Epidermal melanocyte (primary cell): ENCODE measurements at regions not wholly inside any gene's neighbourhood (a gene's known extent, or its start where the extent isn't known, plus 50 kb on each side); places are given as distances from the start of the nearest gene placed in this dataset.

Source experiments
- DNase-seq: peaks from one replicate; pipeline ENCODE4 v3.0.0; 2011; ENCODE audit warnings: low spot score; ENCODE audit not compliant: insufficient read length

DNA sequence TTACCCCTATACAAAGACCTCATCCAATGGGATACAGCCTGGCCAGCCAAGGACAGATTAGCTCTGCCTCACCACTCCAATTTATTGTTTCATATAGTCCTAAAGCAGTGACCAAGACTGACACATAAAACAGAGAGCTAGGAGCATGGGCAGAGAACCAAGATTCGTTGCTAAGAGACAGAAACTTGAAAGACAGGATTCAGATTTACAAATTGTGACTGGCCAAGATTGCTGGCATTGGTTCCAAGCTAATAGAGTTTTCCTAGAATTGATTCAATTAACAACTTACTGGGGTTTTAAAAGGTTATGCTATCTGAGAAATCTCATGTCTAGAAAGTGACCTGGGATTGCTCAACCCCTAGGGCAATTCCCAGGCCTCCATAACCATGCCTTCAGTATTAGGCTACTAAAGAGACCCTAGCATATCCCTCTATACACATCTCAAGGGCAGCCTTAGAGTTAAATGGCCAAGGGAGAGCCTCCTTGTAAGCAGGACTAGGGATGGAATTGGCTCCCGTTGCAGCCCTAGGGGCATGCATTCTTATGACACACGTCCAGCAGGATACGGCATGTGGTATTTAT is 75.6 kb downstream of the ICOS start:
- no peak for DNase-seq

DNA sequence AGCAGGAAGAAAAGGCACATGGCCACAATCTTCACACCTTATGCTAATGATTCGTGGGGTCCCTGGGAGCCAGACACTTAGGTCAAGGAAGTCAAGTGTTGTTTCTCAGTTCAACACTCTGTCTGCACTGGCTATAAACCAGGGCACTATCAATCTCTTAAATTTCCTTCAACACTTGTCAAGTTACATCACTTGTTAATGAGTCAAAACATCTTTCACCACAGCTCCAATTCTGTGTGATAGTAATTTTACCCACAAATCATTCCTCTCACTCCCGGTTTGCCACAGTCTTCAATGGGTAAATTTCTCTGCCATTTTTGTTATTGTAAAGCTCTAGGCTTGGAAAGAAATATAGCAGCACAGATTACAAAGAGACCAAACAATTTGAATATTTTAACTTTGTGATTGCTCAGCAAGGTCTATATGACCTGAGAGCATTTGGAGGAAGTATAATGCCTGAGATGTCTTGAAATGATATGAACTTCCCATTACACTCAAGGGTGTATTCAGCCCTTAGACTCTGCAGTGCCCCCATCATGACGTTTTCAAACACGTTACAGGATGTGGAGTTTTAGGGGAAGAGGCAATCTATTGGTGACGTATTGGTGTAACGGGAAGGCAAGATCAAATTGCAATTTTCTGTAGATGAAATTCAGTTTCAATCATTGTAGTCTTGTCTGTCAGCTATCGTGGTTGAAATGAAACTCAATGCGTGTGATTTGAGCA is 78.7 kb downstream of the ICOS start:
- DNase-seq: no peak

DNA sequence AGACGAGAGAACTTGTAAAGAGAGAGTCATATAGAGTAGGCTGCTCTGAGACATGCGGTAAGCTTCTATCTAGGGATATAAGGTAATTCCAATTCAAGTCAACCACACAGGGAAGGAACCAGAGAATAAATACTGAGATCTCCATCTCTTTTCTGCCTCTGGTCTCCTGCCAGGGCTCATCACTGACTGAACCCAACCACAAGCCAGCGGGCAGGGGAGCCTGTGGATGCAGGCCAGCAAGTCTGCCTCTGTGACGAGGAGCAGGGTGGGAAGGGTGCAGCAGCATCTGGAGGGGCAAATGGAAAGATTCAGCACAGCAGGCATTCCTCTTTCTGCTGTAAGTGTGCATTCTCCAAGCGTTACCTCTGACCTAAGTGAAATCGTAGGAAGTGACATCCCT is 82.2 kb downstream of the ICOS start:
- no peak for DNase-seq

DNA sequence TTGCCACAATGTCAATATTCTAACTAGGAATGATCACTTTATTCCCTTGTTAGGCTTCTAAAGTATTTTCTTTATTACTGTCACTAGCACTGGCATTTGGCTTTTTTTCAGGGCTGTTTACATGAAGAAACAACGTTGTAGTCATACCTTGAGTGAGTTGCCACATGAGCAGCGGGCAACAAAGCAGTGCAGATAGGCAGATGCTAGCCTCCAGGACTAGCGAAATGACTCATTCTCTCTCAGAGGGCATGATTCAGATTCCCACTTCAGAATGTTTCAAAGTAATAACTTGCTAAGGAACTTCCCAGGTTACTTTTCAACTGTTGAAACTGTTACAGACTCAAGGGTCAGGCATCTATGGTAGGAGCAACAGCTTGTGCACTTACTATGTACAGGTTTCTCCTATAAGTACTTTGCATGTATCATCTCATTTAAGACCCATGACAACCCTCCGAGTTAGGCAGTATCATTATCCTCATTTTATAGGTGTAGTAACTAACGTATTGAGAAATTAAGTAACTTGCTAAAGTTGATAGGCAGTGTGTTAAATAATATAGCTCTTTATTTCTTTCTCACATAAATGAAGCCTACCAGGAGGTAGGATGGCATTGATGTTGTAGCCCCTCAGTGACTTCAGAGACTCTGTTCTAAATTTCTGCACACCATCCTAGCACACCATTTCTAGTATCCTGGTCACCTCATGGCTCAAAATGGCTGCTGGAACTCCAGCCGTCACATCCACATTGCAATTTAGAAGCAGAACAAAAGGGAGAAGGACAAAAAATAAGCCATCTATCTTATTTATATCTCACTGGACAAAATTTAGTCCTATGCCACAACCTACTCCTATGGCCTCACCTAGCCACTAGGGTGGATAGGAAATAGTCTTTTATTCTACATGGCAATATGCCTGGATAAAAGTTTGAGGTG is 83.3 kb downstream of the ICOS start:
- no peak for DNase-seq

DNA sequence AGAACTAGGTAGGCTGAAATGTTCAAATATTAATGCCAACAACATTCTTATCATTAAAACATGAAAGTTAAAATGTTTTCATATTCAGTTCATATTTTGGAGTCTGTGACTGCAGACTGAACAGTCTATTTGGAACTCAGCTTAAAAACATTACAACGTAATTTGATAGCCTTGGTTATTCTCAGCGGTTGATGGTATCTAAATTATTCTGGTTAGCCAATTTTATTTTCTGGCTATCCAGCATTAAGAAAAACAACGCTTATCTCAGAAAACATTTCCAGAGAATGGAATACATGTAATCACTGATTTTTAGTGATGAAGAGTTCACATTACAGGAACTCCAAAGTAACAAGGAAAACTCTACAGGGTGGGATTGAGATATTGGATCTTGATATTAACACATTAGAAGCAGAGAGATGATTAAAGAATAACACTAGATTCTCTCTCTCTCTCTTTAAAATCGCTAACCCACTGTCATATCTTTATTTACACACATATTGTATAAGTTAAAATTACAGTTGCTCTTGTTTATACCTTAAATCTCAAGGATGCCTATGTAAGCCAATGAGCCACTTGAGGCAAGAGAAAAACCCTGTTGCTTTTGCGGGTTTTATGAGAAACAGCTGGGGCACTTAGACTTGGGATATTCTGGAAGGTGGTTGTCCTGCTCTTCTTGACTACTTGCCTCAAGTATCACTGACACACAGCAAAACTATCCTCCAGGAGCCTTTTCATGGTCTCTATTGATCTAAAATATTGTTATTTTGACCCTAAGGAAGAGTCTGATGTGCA is 84.9 kb downstream of the ICOS start:
- no peak for DNase-seq

DNA sequence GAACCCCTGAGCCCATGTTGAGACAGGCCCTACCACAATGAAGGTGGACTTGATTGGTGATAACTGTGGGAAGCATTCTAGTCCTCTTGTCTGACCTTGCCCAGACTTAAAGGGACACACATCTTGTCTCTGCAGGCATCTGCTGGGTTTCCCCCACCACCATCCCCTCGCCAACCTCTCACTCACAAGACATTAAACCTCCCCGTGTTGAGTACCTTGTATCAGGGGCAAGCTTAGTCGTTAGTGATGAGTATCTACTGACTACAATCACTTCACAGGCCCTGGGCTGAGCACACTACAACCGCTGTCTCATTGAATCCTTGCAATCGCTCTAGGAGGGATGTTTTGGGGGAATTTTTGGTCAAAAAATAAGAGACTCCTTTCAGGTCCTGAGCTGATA is 86.0 kb downstream of the ICOS start:
- DNase-seq: no peak

DNA sequence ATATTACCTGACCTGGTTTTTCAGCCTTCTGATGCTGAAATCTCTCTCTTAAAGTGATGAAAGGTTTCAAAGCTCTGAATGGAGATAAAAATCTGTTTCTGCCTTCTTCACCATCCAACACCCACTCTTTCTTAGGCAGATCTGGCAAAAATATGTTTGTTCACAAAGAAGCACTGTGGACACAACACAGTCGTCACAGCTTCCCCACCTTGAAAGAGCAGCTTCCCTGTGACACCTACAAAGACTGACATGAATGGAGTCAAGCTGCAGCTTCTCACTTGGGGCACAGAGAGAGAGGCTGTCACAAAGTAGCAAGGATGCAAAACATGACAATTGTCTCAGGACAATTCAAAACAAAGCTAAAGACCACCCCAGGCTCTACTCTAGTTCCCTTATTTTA is 86.5 kb downstream of the ICOS start:
- DNase-seq: no peak

DNA sequence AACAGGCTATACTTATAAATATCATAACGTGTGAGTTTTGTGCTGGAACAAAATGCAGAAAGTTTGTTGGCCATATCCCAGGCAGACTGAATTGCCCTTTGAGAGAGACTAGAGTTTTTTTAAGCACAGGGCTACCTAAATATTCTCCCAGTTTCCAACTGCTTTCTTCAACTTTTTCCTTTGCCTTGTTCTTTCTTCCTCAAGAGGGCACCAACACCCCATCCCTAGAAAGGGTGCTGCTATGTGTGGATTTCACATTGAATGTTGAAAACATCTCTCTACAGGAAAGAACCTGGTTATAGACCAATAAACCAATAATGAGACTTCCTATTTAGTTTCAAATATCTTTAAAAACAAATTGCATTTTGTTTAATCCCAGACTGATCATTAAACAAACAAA is 87.9 kb downstream of the ICOS start:
- no peak for DNase-seq

DNA sequence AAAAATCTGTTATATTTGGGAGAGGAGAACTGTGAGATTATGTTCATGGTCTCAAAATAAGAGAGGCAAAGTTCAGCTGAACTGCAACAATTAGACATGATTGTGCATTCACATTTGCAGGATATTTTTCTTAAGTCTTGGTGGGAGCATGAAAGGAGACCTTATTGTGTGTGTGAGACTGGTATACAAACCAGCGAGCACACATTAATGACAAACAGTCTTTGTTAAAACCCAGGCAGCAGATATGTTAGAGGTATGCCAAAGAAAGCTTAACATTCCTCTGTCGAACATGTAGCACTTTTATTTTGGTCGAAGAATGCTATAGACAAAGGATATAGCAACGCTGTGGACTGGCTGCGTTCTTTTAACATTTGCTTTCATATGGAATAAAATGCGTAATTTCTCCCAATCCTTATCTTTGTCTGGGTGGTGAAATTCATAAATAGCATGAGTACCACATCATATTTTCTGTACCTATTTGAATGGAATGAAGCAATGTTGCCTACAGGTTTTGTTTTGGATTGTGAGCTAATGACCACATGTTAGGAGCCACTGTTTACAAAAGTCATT is 88.4 kb downstream of the ICOS start:
- DNase-seq: no peak

DNA sequence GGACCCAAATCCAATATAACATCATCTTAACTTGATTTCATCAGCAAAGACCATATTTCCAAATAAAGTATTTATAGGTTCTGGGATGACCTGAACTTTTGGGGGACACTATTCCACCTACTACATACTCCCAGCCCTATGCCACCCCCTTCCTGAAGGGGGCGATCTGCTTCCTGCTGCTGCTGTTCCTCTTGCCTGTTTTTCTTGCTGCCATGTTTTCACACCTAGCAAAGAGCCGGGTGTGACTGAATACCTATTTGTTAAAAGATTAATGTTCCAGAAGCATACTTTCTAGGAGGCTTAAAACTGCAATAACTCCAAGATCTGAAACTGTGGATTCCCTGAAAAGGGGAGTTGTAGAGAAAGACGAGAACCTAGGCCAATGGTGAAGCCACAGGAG is 89.7 kb downstream of the ICOS start:
- DNase-seq: no peak

DNA sequence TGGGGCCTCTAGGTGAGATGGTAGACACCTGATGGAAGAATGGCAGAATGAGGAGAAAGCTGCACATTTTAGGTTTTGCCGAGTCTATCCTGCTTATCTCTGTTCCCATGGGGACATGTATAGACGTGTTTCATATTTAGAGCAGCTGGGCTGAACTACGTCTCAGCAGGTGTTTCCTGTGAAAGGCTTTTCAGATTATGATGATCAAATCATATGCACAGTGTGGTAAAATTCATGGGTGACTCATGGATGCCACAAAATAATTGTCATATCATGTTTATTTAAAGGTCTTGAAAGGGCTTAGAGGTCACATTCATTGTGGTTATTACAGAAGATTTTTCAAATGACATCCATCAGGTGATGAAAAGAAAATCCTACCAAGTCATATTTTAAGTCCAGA is 90.5 kb downstream of the ICOS start:
- no peak for DNase-seq

DNA sequence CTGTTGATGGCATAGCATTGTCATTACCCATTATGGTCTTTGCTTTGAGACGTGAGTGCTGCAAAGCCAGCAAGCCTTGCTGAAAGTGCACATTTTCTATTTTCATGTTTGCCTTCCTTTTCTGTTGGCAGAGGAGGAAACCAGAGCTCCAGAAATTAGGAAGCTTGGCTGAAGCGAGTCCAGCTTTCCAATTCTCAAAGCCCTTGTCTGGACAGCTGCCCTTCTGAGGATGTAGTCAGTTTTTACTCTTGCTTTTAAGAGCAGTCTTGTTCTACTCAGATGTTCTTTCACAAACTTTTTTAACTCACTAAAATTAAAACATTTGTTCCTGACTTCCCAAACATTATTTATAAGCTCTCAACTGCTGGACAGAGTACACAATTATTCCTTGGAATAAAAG is 93.8 kb downstream of the ICOS start:
- no peak for DNase-seq

DNA sequence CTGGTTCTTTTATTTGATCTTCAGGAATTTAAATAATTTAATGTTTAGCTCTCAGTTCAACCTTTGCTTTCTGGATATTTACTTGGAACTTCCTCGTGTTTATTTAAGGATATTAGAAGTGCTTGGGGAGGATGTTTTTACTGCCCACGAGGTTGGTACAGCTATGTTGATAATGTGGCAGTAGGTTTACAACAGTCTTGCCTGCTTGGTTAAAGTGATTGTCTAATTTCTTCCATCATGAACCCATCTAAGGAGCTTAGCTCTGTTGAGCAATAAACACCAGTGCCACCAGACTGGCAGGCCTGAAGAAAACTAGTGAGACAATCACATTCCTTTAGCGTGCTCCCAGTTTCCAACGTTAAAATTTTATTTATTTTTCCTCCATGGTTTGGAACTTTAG is 94.5 kb downstream of the ICOS start:
- DNase-seq: no peak

DNA sequence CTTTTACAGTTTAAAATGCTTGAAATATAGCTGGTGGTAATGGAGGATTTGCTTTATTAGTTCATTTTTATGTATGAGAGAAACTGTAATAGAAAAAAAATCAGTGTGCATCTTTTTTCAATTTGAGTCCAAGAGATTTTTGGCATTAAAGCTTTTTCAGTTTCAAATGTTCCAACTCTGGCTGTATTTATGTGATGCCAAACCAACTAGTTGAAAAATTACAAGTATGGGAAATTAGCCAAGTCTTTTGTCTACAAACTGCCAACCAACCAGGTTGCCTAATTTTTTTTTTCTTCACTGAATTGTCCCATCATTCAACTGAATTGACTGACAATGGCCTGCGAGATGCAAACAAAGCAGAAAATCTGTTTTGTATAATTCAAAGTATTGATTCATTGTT is 95.7 kb downstream of the ICOS start:
- DNase-seq: no peak

DNA sequence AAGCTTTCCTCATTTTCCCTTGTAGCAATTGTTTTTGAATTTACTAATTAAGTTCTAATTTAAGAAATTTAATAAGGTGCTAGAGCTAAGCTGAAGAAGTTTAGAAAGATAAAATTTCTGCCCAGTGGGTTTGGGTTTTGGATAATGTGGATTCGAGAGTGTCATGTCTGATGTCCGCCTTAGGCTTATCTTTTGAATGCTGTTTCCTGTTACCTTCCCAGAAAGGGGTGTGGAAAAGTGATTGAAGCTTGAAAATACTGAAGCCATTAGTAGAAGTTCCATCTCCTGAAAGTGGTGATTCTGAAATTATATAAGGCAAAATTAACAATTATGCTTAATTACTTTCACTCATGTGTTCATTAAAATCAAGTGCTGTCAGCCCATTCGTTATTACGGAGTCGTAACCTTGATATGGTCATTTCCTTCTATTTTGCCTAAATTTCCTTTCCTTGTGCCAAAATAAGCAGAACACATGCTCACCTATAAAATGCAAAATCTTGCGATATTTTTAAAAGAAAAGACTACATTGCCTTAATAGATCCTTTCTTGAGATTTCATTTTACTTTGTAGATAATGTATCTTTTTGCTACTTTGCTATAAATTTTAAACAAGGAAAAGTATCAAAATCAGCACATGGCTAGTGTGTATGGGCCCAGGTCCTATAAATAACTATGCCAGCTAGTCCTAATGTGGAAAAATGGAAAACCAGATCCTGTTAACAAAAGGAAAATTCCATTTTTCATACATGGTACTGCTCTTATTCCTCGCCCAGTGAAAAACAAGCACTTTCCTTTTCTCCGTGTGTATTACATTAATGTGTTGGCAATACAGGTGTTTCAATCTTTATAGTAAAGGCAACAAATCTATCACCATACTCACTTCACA is 97.3 kb downstream of the ICOS start:
- no peak for DNase-seq

DNA sequence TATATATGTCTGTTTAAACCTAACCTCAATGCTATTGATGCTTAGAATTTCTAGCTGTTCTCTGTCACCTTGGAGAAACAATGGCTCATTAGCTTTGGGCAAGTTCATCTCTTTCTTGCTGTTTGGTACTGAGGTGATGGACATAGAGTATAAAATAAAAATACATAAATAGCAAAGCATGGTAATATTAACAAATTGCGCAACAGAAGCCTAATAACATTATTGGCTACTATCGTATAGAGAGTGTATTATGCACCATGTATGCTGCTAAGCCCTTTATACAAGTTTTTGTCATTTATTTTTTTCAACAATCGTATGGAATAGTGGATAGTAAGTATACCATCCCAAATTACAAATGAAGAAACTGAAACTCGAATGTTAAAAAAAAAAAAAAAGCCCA is 100.1 kb downstream of the ICOS start:
- DNase-seq: no peak

DNA sequence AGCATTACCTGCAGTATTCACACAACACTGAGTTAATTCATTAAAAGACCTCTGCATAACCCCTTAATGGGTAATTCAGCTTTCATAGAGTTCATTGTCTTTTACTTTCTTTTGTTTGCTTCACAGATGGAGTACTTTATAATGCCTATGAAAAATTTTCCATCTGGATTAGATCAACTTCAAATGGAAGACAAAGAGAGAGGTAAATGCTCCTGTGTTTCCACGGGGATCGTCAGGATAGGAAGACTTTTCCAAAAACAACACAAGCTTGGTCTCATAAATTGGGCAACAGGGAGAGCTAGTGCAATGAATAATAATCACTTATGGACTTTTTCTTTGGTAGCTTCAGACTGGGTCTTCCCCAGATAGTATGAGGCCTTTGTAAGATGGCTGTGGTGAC is 100.7 kb downstream of the ICOS start:
- no peak for DNase-seq

DNA sequence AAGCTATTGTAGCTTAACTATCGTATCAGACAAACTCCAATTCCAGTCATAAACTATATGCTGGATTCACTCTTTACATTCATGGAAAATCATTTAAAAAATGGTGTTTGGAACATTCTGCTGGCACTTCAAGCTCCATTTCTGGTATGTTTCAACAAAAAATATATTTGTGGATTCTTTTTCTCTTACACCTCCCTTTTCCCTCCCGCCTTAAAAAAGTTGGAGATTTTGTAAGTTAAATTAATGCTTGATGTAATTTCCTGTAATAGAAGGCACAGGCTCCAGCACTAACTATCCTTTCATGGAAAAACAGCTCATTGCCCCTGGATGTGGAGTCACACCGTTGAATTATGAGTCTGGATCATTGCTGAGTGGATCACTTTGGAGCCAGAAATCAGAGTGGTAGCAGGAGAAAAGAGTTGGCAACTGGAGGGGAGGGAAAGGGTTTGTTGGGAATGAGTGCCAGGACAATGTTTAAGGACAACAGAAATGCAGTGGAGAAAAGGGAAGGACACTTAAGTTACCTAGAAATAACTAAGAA is 102.8 kb downstream of the ICOS start:
- DNase-seq: no peak

DNA sequence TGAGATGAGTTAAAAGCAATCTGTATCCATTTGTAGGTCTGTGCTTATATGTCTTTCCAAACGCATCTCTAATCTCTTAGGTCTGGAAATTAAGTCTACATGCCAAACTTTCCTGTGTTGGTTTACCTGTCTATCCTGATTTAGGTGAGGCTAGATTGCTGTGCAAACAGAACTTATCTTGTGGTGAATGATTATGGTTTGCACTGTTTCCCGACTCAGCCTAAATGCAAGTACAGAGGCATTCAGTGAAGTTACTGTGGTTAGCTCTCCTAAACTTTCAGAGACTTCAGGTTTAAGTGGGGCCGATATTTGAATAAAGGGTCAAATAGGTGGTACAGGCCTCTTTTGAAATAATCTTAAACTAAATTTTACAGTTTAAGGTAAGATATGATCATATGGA is 103.5 kb downstream of the ICOS start:
- no peak for DNase-seq

DNA sequence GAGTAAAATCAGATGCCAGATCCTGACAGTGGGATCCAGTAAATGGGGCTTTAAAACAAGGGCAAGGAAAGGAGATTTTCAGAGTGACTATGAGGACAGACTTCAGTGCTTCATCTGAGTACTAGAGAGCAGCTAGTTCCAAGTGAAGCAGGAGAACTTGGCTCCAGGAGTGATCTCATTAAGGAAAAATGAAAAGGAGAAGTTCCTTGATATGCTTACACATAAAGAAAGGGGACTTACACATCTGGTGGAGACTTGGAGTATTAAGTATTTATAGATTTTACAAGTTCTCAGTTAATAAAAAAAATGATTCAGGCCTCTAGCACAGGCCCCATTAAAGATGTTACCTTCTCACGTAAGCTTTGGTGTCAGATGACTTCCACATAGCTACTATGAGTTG is 105.8 kb downstream of the ICOS start:
- DNase-seq: no peak
